Neural progenitor cell (in vitro differentiated cells): ENCODE measurements at regions not wholly inside any gene's neighbourhood (a gene's known extent, or its start where the extent isn't known, plus 50 kb on each side); places are given as distances from the start of the nearest gene placed in this dataset.

Experiments used
- DNase-seq: peaks from one replicate; pipeline ENCODE4 v3.0.0-alpha.2; 2016; ENCODE audit warnings: low spot score
- H2AFZ ChIP-seq: fragments of 200-600 bp; sonication (generic); replicated peaks from 2 replicates; pipeline ENCODE4 v1.6.1; 2016; ENCODE audit warnings: antibody characterized with exemption
- H3F3A ChIP-seq: fragments of 200-600 bp; sonication (generic); 2 replicates; pipeline ENCODE4 v1.6.1; 2016; ENCODE audit warnings: antibody characterized with exemption, low read depth
- H3K27ac ChIP-seq: fragments of 200-600 bp; sonication (generic); 2 replicates; pipeline ENCODE4 v1.5.1; 2016; ENCODE audit warnings: mild to moderate bottlenecking
- H3K27me3 ChIP-seq: fragments of 200-600 bp; sonication (generic); 2 replicates; pipeline ENCODE4 v1.6.1; 2016; ENCODE audit warnings: mild to moderate bottlenecking, moderate library complexity
- H3K36me3 ChIP-seq: fragments of 200-600 bp; sonication (generic); 2 replicates; pipeline ENCODE4 v1.5.1; 2016
- H3K4me1 ChIP-seq: fragments of 200-600 bp; sonication (generic); 2 replicates; pipeline ENCODE4 v1.6.1; 2016; ENCODE audit warnings: mixed run types
- H3K4me2 ChIP-seq: fragments of 200-600 bp; sonication (generic); 2 replicates; pipeline ENCODE4 v1.6.1; 2016
- H3K4me3 ChIP-seq: fragments of 200-600 bp; sonication (generic); 2 replicates; pipeline ENCODE4 v1.5.1; 2016
- H3K79me2 ChIP-seq: fragments of 200-600 bp; sonication (generic); 2 replicates; pipeline ENCODE4 v1.6.1; 2016; ENCODE audit warnings: low read depth
- H3K9ac ChIP-seq: fragments of 200-600 bp; sonication (generic); 2 replicates; pipeline ENCODE4 v1.6.1; 2016
- H3K9me3 ChIP-seq: fragments of 200-600 bp; sonication (generic); 2 replicates; pipeline ENCODE4 v1.5.1; 2016; ENCODE audit warnings: low read depth
- H4K20me1 ChIP-seq: fragments of 200-600 bp; sonication (generic); 2 replicates; pipeline ENCODE4 v1.6.1; 2016; ENCODE audit warnings: low read depth
- H3K27ac Mint-ChIP-seq: 3 replicates; pipeline ENCODE4 v1.8.0; 2021; ENCODE audit warnings: mixed read lengths
- H3K27me3 Mint-ChIP-seq: 2 replicates; pipeline ENCODE4 v1.8.0; 2022; ENCODE audit warnings: low read depth, mild to moderate bottlenecking, inconsistent platforms, moderate library complexity, mixed read lengths; ENCODE audit not compliant: insufficient read depth
- H3K36me3 Mint-ChIP-seq: 3 replicates; pipeline ENCODE4 v1.8.0; 2021; ENCODE audit warnings: mixed read lengths
- H3K4me1 Mint-ChIP-seq: 3 replicates; pipeline ENCODE4 v1.8.0; 2021; ENCODE audit warnings: mixed read lengths
- H3K4me3 Mint-ChIP-seq: 3 replicates; pipeline ENCODE4 v1.8.0; 2021; ENCODE audit warnings: mild to moderate bottlenecking, moderate library complexity, mixed read lengths
- H3K9me3 Mint-ChIP-seq: 3 replicates; pipeline ENCODE4 v1.8.0; 2020; ENCODE audit warnings: mixed read lengths
- CTCF ChIP-seq: fragments of 200-600 bp; sonication (generic); IDR thresholded peaks from 2 replicates; pipeline ENCODE4 v1.5.1; 2017; ENCODE audit warnings: antibody characterized with exemption, mild to moderate bottlenecking
- EZH2 ChIP-seq: fragments of 200-600 bp; sonication (generic); IDR thresholded peaks from 2 replicates; pipeline ENCODE4 v1.6.1; 2017; ENCODE audit warnings: antibody characterized with exemption, mild to moderate bottlenecking, moderate library complexity
- EZH2phosphoT487 ChIP-seq: fragments of 200-600 bp; sonication (generic); IDR thresholded peaks from 2 replicates; pipeline ENCODE4 v1.6.1; 2017; ENCODE audit warnings: antibody characterized with exemption

DNA sequence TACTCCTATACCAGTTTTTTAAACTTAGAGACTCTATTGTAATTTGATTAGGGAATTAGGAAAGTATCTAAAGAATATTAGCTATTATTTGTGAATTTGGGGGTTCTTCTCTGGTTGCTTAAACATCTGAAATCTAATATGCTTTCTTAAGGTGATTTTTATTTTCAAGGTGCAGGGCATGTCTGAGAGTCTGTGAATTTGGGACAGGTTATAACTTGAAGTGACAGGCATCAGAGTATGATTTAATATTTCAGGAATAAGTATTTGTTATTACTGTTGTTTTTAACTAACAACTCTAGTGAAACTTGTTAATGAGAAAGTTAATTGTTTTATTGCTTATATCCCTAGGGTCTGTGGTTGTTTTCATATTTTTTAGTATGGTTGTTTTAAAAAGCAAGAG, 321.6 kb upstream of the EPHA3 start:
- no peaks in the 10 kb centered on the region for H3K36me3 Mint-ChIP-seq

GRCh38 chr3:88795503-88795902, 311.9 kb upstream of the EPHA3 start:
- H3K27ac Mint-ChIP-seq, result no peak overlapping the region
- Histone ChIP-seq H3K36me3 (no peaks in the 10 kb centered on the region), H3K4me1 (no peaks in the 10 kb centered on the region), H2AFZ (no peak overlapping the region), H3K4me3 (no peak overlapping the region), H3K4me2 (no peak overlapping the region), H3K27me3 (no peaks in the 10 kb centered on the region), H4K20me1 (no peaks in the 10 kb centered on the region), H3K9me3 (peaks cover 7% of the 10 kb centered on the region), H3K9ac (no peak overlapping the region), H3K79me2 (no peaks in the 10 kb centered on the region), H3K27ac (no peak overlapping the region), H3F3A (no peaks in the 10 kb centered on the region)
- H3K9me3 Mint-ChIP-seq, result peaks cover 45% of the 10 kb centered on the region
- H3K36me3 Mint-ChIP-seq, result peaks cover 7% of the 10 kb centered on the region
- H3K4me3 Mint-ChIP-seq, result no peak overlapping the region
- H3K27me3 Mint-ChIP-seq, result peaks cover 4% of the 10 kb centered on the region
- H3K4me1 Mint-ChIP-seq, result no peaks in the 10 kb centered on the region
- no peak for DNase-seq
- no peak for TF ChIP-seq EZH2

More for the DNA sequence above, 321.6 kb upstream of the EPHA3 start:
- H3K4me2 ChIP-seq, result no peak overlapping the region
- no peaks in the 10 kb centered on the region for H3K79me2 ChIP-seq
- Mint-ChIP-seq H3K27me3 (no peaks in the 10 kb centered on the region), H3K9me3 (peaks cover 6% of the 10 kb centered on the region), H3K4me3 (no peak overlapping the region), H3K4me1 (no peaks in the 10 kb centered on the region), H3K27ac (no peak overlapping the region)
- H3F3A ChIP-seq, result no peaks in the 10 kb centered on the region
- H2AFZ ChIP-seq, result no peak overlapping the region
- H3K4me3 ChIP-seq, result no peak overlapping the region
- no peak overlapping the region for H3K9ac ChIP-seq
- no peaks in the 10 kb centered on the region for H4K20me1 ChIP-seq
- H3K27ac ChIP-seq, result no peak overlapping the region
- no peak for TF ChIP-seq CTCF
- no peak for TF ChIP-seq EZH2
- no peak for TF ChIP-seq EZH2phosphoT487
- H3K36me3 ChIP-seq, result no peaks in the 10 kb centered on the region
- no peaks in the 10 kb centered on the region for H3K4me1 ChIP-seq
- H3K27me3 ChIP-seq, result no peaks in the 10 kb centered on the region
- no peaks in the 10 kb centered on the region for H3K9me3 ChIP-seq
- DNase-seq, result no peak

DNA sequence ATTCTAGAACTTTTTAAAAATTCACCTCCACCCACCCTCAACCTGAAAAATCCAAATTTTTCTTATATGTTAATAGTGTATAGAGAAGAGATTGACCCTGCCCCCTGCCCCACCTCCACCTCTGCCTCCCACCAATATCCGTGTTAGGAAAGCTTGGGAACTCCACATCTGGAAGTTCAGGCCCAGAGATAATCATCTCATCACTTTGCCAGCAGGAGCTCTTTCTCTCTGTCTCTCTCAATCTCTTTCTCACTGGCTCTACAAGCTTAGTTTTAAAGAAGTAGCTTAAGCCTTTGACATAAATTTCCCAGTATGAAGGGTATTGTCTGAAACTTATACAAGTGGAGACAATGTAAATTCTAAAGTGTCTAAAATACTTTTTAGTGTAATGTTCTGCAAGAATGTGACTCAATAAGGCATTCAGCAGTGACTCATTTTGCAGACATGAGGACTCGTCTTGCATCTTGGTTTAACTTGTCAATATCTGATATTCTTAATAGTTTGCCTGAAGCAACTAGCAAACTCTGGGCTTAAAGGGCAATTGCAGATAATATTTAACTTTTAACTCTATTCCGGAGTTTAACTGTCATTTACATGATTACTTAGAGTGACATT, 299.8 kb upstream of the EPHA3 start:
- no peaks in the 10 kb centered on the region for H3K27me3 ChIP-seq
- TF ChIP-seq EZH2, result no peak
- no peak for TF ChIP-seq EZH2phosphoT487
- TF ChIP-seq CTCF, result no peak
- no peaks in the 10 kb centered on the region for H3K79me2 ChIP-seq
- peak; percentile 63 for DNase-seq
- Mint-ChIP-seq H3K4me3 (no peak overlapping the region), H3K9me3 (no peaks in the 10 kb centered on the region), H3K27me3 (peaks cover 3% of the 10 kb centered on the region), H3K36me3 (no peaks in the 10 kb centered on the region), H3K27ac (no peak overlapping the region), H3K4me1 (peaks cover 37% of the 10 kb centered on the region)
- H3F3A ChIP-seq, result peaks cover 4% of the 10 kb centered on the region
- H3K4me1 ChIP-seq, result peaks cover 37% of the 10 kb centered on the region
- H3K9me3 ChIP-seq, result no peaks in the 10 kb centered on the region
- no peak overlapping the region for H3K4me3 ChIP-seq
- no peaks in the 10 kb centered on the region for H3K36me3 ChIP-seq
- no peak overlapping the region for H3K9ac ChIP-seq
- no peaks in the 10 kb centered on the region for H4K20me1 ChIP-seq
- peak overlapping the region; percentile 51 for H3K4me2 ChIP-seq
- H2AFZ ChIP-seq, result no peak overlapping the region
- peak overlapping the region; percentile 50 for H3K27ac ChIP-seq

DNA sequence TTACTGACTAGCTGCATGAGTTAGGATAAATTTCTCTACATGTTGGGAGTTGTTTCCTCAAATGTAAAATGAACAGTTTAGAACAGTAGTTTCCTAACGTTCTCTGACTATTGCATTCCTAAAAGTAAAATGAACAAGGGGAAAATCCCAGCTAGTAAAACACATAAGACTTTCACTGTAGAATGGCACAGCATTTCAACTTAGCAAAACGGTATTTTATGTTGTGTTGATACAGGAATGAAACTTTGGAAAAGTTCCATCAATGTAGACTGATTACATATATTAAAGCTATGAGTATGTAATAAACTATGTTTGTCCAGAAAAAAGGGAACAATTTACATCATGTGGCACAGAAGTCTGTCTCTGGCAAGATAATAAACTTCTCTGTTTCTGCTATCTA, 297.4 kb upstream of the EPHA3 start:
- Mint-ChIP-seq H3K27ac (no peak overlapping the region), H3K36me3 (no peaks in the 10 kb centered on the region), H3K9me3 (no peaks in the 10 kb centered on the region), H3K4me1 (peaks cover 40% of the 10 kb centered on the region), H3K27me3 (peaks cover 3% of the 10 kb centered on the region), H3K4me3 (no peak overlapping the region)
- no peak for TF ChIP-seq EZH2
- Histone ChIP-seq H3K4me2 (no peak overlapping the region), H3K9ac (no peak overlapping the region), H3K9me3 (no peaks in the 10 kb centered on the region), H3K79me2 (no peaks in the 10 kb centered on the region), H3K36me3 (no peaks in the 10 kb centered on the region), H3K4me3 (no peak overlapping the region), H3K27ac (no peak overlapping the region), H3K4me1 (peaks cover 37% of the 10 kb centered on the region), H2AFZ (no peak overlapping the region), H3K27me3 (no peaks in the 10 kb centered on the region), H4K20me1 (no peaks in the 10 kb centered on the region), H3F3A (peaks cover 4% of the 10 kb centered on the region)
- no peak for DNase-seq
